ENCODE measurements at regions not wholly inside any gene's neighbourhood (a gene's known extent, or its start where the extent isn't known, plus 50 kb on each side); places are given as distances from the start of the nearest gene placed in this dataset.

- Histone ChIP-seq H3K36me3 (replicated peaks in 1 of 2; ENCODE audit: control extremely low read depth in 1 of 2, control insufficient read depth in 1 of 2, extremely low read depth in 1 of 2, insufficient read depth in 2 of 2, low read length in 1 of 2) (no peaks in the 10 kb centered on the region), H3K79me2 (ENCODE audit: control insufficient read depth, insufficient read depth, low read length) (no peaks in the 10 kb centered on the region), H3K27me3 (replicated peaks in 1 of 4; ENCODE audit: control extremely low read depth in 1 of 4, control insufficient read depth in 3 of 4, insufficient read depth in 4 of 4, low read length in 3 of 4) (peaks cover 0 to 4% (median 0%) of the 10 kb centered on the region in 4 experiments), H3K9me3 (ENCODE audit: control extremely low read depth in 1 of 3, control insufficient read depth in 2 of 3, insufficient read depth in 1 of 3, low read length in 2 of 3) (no peaks in the 10 kb centered on the region), H3K4me2 (replicated peaks; ENCODE audit: low read depth, low read length, poor library complexity, severe bottlenecking) (no peak overlapping the region), H3K4me1 (ENCODE audit: control insufficient read depth in 2 of 2, insufficient read depth in 2 of 2, low read length in 2 of 2) (no peaks in the 10 kb centered on the region), H3K4me3 (ENCODE audit: control extremely low read depth in 1 of 5, extremely low read depth in 1 of 5, insufficient read depth in 1 of 5, low read depth in 2 of 5, low read length in 4 of 5) (no peak overlapping the region), H3K9ac (ENCODE audit: low read length) (no peak overlapping the region), H3K27ac (ENCODE audit: low read length in 2 of 2) (no peak overlapping the region), H4K20me1 (ENCODE audit: control insufficient read depth, insufficient read depth, low read length, poor library complexity, severe bottlenecking) (no peaks in the 10 kb centered on the region), H2AFZ (ENCODE audit: insufficient read depth, low read depth, low read length, poor library complexity, severe bottlenecking) (no peak overlapping the region)
- DNase-seq (no peak), ATAC-seq (ENCODE audit: low read depth) (no peak)
- intact Hi-C loops (cut with micrococcal nuclease), result no loop called here
- TF ChIP-seq EZH2 (IDR thresholded peaks at IDR 0.05; ENCODE audit: borderline replicate concordance, insufficient read depth, low read depth, low read length, poor library complexity, severe bottlenecking) (no peak), CTCF (IDR thresholded peaks at IDR 0.05) (no peak)
- CTCF ChIA-PET, result no interaction called here
- WGBS (ENCODE audit: insufficient coverage), result 100% methylated on average over 1 of the region's 5 CpGs
- no peak overlapping the region for H3K4me3 Mint-ChIP-seq
- H3K27ac Mint-ChIP-seq, result no peak overlapping the region
- no peaks in the 10 kb centered on the region for H3K9me3 Mint-ChIP-seq (ENCODE audit: insufficient read depth)
- POLR2A ChIA-PET, result no interaction called here
- H3K4me1 Mint-ChIP-seq, result no peaks in the 10 kb centered on the region
- H3K27me3 Mint-ChIP-seq, result peaks cover 4% of the 10 kb centered on the region
Measured at GRCh38 chr11:130611791-130612251, 163.4 kb downstream of the ADAMTS15 start.

- 96% methylated on average over 1 of the region's 2 CpGs for WGBS (ENCODE audit: insufficient coverage)
- Histone ChIP-seq H3K27me3 (replicated peaks in 1 of 4; ENCODE audit: control extremely low read depth in 1 of 4, control insufficient read depth in 3 of 4, insufficient read depth in 4 of 4, low read length in 3 of 4) (peaks cover 0 to 4% (median 0%) of the 10 kb centered on the region in 4 experiments), H3K4me1 (ENCODE audit: control insufficient read depth in 2 of 2, insufficient read depth in 2 of 2, low read length in 2 of 2) (no peaks in the 10 kb centered on the region), H3K9me3 (ENCODE audit: control extremely low read depth in 1 of 3, control insufficient read depth in 2 of 3, insufficient read depth in 1 of 3, low read length in 2 of 3) (no peaks in the 10 kb centered on the region), H3K27ac (ENCODE audit: low read length in 2 of 2) (no peak overlapping the region), H3K9ac (ENCODE audit: low read length) (no peak overlapping the region), H4K20me1 (ENCODE audit: control insufficient read depth, insufficient read depth, low read length, poor library complexity, severe bottlenecking) (no peaks in the 10 kb centered on the region), H3K4me3 (ENCODE audit: control extremely low read depth in 1 of 5, extremely low read depth in 1 of 5, insufficient read depth in 1 of 5, low read depth in 2 of 5, low read length in 4 of 5) (no peak overlapping the region), H2AFZ (ENCODE audit: insufficient read depth, low read depth, low read length, poor library complexity, severe bottlenecking) (no peak overlapping the region), H3K36me3 (replicated peaks in 1 of 2; ENCODE audit: control extremely low read depth in 1 of 2, control insufficient read depth in 1 of 2, extremely low read depth in 1 of 2, insufficient read depth in 2 of 2, low read length in 1 of 2) (no peaks in the 10 kb centered on the region), H3K4me2 (replicated peaks; ENCODE audit: low read depth, low read length, poor library complexity, severe bottlenecking) (no peak overlapping the region), H3K79me2 (ENCODE audit: control insufficient read depth, insufficient read depth, low read length) (no peaks in the 10 kb centered on the region)
- H3K4me3 Mint-ChIP-seq, result no peak overlapping the region
- no peak for ATAC-seq (ENCODE audit: low read depth)
- TF ChIP-seq EZH2 (IDR thresholded peaks at IDR 0.05; ENCODE audit: borderline replicate concordance, insufficient read depth, low read depth, low read length, poor library complexity, severe bottlenecking), result no peak
- no peak for TF ChIP-seq CTCF (IDR thresholded peaks at IDR 0.05)
- H3K27ac Mint-ChIP-seq, result no peak overlapping the region
- H3K4me1 Mint-ChIP-seq, result no peaks in the 10 kb centered on the region
- intact Hi-C loops (cut with micrococcal nuclease), result no loop called here
- CTCF ChIA-PET, result no interaction called here
- no peak for DNase-seq
- H3K9me3 Mint-ChIP-seq (ENCODE audit: insufficient read depth), result no peaks in the 10 kb centered on the region
- POLR2A ChIA-PET, result no interaction called here
- H3K27me3 Mint-ChIP-seq, result peaks cover 4% of the 10 kb centered on the region
Measured at GRCh38 chr11:130612291-130612851, 163.9 kb downstream of the ADAMTS15 start.

Data from B cell (primary cell).